Nephron (organoid): ENCODE measurements at regions not wholly inside any gene's neighbourhood (a gene's known extent, or its start where the extent isn't known, plus 50 kb on each side); places are given as distances from the start of the nearest gene placed in this dataset.
"Not testable (repeated sequence)": the region's sequence is repeated elsewhere in the genome, so short reads cannot be mapped to it uniquely, and the experiment has no call there.

Source experiments
- H3K27ac Mint-ChIP-seq, 3 experiments: 2 replicates each; pipeline ENCODE4 v1.8.0; 2020; ENCODE audit warnings: mixed read lengths in 3 of 3, mild to moderate bottlenecking in 2 of 3, moderate library complexity in 1 of 3
- H3K27me3 Mint-ChIP-seq: 2 replicates; pipeline ENCODE4 v1.8.0; 2021; ENCODE audit warnings: low read depth, mild to moderate bottlenecking, moderate library complexity, mixed read lengths
- H3K36me3 Mint-ChIP-seq: 2 replicates; pipeline ENCODE4 v1.8.0; 2020; ENCODE audit warnings: low read depth, mixed read lengths
- H3K4me1 Mint-ChIP-seq: 2 replicates; pipeline ENCODE4 v1.8.0; 2020; ENCODE audit warnings: mixed read lengths
- H3K4me3 Mint-ChIP-seq, 3 experiments: 2 replicates each; pipeline ENCODE4 v1.8.0; 2020; ENCODE audit warnings: mild to moderate bottlenecking in 3 of 3, mixed read lengths in 3 of 3, moderate library complexity in 2 of 3
- H3K9me3 Mint-ChIP-seq: 2 replicates; pipeline ENCODE4 v1.8.0; 2020; ENCODE audit warnings: mixed read lengths
- TF ChIP-seq, protein P1 (sequence below), 3 experiments: fragments of 200-600 bp; sonication (generic); IDR thresholded peaks; one replicate each; pipeline ENCODE4 v1.5.0; 2021; ENCODE audit warnings: antibody characterized with exemption in 3 of 3; ENCODE audit not compliant: unreplicated experiment in 3 of 3

DNA sequence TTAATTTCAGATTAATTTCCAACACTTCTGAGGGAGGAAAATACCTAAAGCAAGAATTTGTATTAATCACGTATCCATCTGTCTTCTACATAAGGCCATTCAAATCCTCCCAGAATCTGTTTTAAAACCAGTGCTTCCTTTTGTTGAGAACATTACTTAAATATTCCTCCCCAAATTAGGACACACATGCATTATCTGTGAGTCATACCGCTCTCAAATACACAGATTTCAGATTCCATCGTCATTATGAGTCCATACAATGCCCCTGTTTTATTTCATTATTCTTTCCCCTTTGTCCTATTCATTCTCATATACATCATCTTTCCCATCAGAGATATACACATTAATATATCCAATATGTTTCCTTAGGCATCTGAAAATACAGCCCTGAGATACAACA is 57.3 kb upstream of the PRSS12 start:
- Mint-ChIP-seq H3K27me3 (no peaks in the 10 kb centered on the region), H3K9me3 (peaks cover 11% of the 10 kb centered on the region), H3K36me3 (no peaks in the 10 kb centered on the region), H3K4me1 (no peaks in the 10 kb centered on the region), H3K4me3 (no peak overlapping the region), H3K27ac (no peak overlapping the region)
- TF ChIP-seq, protein P1, sequence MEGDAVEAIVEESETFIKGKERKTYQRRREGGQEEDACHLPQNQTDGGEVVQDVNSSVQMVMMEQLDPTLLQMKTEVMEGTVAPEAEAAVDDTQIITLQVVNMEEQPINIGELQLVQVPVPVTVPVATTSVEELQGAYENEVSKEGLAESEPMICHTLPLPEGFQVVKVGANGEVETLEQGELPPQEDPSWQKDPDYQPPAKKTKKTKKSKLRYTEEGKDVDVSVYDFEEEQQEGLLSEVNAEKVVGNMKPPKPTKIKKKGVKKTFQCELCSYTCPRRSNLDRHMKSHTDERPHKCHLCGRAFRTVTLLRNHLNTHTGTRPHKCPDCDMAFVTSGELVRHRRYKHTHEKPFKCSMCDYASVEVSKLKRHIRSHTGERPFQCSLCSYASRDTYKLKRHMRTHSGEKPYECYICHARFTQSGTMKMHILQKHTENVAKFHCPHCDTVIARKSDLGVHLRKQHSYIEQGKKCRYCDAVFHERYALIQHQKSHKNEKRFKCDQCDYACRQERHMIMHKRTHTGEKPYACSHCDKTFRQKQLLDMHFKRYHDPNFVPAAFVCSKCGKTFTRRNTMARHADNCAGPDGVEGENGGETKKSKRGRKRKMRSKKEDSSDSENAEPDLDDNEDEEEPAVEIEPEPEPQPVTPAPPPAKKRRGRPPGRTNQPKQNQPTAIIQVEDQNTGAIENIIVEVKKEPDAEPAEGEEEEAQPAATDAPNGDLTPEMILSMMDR (IDR thresholded peaks at IDR 0.05; ENCODE audit: unreplicated experiment in 3 of 3): no peak

DNA sequence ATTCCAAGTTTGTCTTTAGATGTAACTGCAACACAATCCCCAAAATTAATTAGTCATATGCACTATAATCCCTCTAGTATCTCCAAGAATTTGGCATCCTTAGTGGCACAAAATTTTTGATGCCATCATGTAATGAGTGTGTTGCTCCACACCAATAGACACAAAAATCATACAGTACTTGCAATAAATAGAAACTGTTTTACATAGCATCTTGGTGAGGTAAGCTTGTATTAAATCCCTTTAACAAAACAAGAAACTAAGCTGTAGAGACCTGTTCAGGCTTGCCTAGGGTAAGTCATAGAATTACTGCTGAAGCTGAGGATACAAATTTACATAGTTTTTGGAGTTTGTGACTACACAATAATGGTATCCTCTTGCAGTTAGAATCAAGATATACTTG is 64.5 kb upstream of the PRSS12 start:
- TF ChIP-seq, protein P1 (IDR thresholded peaks at IDR 0.05; ENCODE audit: unreplicated experiment in 3 of 3): no peak
- H3K4me1 Mint-ChIP-seq: no peaks in the 10 kb centered on the region
- H3K9me3 Mint-ChIP-seq: no peaks in the 10 kb centered on the region
- no peak overlapping the region for H3K27ac Mint-ChIP-seq
- no peaks in the 10 kb centered on the region for H3K36me3 Mint-ChIP-seq
- no peaks in the 10 kb centered on the region for H3K27me3 Mint-ChIP-seq
- H3K4me3 Mint-ChIP-seq: no peak overlapping the region

DNA sequence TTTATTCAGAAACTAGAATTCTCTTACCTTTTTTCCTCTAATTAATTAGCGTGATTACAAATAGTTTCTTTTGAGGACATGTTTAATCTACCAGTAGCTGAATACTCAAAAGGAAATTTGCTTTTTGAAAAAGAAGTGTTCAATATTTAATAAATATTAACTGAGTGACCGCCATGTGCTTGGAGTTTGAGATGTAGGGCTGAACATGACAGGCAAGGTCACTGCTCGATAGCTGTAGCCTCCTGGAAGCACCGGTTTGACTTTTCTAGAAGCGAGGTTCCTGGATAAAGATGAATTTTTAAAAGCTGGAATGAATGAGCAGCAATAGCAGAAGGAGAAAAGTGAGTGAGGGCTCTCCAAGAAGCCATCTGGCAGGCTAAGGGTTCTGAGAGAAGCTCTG is 65.0 kb upstream of the PRSS12 start:
- H3K27ac Mint-ChIP-seq, H3K4me3 Mint-ChIP-seq, H3K4me1 Mint-ChIP-seq, H3K27me3 Mint-ChIP-seq, H3K9me3 Mint-ChIP-seq, H3K36me3 Mint-ChIP-seq: not testable (repeated sequence)

DNA sequence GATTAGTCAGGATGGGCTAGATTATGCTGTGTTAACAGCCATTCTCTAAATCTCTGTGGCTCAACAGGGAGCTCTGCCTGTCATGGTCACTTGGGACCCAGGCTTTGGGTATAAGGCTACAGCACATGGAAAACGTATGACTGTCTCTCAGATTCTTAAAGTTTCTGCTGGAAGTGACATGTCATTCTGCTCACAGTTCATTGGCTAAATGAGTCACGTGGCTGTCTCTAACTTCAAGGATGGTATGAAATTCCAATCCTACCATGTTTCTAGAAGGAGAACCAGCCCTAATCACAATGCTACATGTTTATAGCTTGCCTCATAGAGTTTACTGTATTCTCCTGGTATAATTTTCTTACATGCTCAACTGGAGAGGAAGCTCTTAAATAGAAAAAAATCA is 65.6 kb upstream of the PRSS12 start:
- H3K36me3 Mint-ChIP-seq, H3K4me1 Mint-ChIP-seq, H3K27me3 Mint-ChIP-seq, H3K27ac Mint-ChIP-seq, H3K4me3 Mint-ChIP-seq, H3K9me3 Mint-ChIP-seq: not testable (repeated sequence)

DNA sequence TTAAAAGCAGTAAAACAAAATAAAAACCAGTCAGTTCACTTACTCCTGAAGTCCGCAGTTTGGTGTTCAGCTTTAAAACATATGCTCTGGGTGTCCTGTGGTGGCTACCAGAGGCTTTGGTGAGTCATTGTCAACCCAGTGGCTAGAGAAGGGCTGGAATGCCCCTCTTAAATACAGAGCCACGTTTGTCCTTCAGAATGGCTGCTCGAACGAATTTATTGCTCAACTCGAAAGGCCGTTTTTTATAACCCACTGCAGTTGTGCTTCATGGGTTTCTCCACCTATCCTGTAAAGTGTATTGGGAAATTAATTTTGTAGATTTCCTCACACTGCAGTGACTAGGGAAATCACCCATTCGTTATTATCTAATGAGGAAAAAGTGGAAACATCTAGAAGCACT is 66.8 kb upstream of the PRSS12 start:
- not testable (repeated sequence) for H3K4me1 Mint-ChIP-seq, H3K9me3 Mint-ChIP-seq, H3K27ac Mint-ChIP-seq, H3K36me3 Mint-ChIP-seq, H3K4me3 Mint-ChIP-seq, H3K27me3 Mint-ChIP-seq

DNA sequence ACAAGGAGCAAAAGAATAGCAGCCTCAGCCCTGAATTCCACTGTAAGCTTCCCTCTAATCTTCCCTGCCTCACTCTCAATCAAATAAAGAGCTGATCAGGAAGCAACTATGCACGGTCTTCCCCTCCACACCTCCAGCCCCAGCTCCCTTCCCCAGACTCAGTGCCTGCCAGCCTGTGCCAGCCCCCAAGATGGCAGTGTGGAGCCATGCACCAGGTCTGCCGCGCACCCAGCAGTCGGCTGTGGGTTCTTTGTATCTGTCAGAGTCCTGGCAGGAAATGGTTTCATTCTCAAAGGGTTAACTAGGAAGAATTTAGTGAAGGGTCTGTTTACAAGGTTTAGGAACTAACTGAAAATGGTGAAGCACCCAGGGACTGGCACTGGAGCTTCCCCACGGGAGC is 71.3 kb upstream of the PRSS12 start:
- not testable (repeated sequence) for H3K9me3 Mint-ChIP-seq, H3K36me3 Mint-ChIP-seq, H3K4me3 Mint-ChIP-seq, H3K27me3 Mint-ChIP-seq
- Mint-ChIP-seq H3K27ac (peak overlapping the region in 2 of 3 experiments; percentile 16 to 61), H3K4me1 (peaks cover 12% of the 10 kb centered on the region)
- TF ChIP-seq, protein P1 (IDR thresholded peaks at IDR 0.05; ENCODE audit: unreplicated experiment in 3 of 3): peak; percentile 43 to 49 (median 43)

DNA sequence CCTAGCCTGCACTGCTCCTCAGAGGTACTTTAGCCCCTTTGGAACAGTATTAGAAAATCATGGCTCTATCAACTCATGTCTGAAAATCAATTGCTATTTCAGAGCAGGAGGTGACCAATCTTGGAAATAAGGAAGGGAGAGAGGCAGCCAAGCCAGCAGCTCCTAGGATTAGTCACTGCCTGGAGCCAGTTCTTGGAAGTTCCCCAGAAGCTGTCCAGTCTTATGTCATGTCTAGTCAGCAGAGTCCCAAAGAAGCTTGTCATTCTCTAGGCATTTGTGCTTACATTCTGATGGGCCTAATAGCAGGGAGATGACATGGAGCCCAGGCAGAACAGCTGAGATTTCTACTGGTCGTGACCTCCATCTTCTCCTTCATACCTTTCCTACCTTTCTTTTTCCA is 76.1 kb upstream of the PRSS12 start:
- not testable (repeated sequence) for H3K9me3 Mint-ChIP-seq, H3K27me3 Mint-ChIP-seq, H3K27ac Mint-ChIP-seq, H3K36me3 Mint-ChIP-seq, H3K4me1 Mint-ChIP-seq, H3K4me3 Mint-ChIP-seq

DNA sequence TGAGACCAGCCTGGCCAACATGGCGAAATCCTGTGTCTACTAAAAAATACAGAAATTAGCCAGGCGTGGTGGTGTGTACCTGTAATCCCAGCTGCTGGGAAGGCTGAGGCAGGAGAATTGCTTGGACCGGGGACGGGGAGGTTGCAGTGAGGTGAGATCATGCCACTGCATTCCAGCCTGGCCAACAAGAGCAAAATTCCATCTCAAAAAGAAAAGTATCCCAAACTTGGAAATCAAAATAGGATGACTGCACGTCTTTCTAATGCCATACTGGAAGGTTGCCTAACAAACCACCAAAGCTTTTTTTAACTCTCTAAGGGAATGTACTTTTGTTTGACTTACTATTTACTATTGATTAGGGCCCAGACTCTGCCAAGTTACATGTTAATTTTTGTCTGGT is 79.6 kb upstream of the PRSS12 start:
- not testable (repeated sequence) for H3K27ac Mint-ChIP-seq, H3K27me3 Mint-ChIP-seq, H3K9me3 Mint-ChIP-seq, H3K4me3 Mint-ChIP-seq, H3K36me3 Mint-ChIP-seq
- H3K4me1 Mint-ChIP-seq: peaks cover 10% of the 10 kb centered on the region

DNA sequence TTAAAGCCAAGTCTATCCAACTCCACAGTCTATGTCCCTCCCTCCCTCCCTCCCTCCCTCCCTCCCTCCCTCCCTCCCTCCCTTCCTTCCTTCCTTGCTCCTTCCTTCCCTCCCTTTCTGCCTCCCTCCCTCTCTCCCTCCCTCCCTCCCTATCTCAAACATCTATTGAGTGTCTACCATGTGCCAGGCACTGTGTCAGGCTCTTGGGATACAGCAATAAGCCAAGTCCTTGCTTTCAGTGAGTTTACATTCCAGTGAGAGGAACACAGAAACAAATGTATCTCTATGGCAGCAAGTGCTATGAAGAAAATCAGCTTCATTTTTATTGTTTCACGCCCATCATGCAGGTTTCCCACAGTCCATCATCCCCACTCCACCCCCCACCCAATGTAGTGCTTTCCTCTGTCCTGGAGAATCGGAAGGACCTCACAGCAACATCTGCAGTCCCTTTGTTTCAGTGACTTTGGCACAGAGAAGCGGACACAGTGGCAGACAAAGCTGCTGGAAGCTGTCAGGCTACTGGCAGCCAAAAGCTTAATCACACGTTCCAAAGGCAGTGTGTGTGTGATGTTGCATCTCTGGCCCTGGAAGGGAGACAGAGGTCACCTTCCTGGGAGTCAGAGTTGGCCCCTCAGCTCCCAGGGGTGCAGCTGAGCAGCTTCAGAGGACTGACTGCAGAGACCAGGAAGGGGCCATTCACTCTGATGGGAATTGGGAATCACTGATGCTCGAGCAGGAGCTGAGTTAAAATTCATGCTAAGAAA is 81.0 kb upstream of the PRSS12 start:
- H3K27ac Mint-ChIP-seq, H3K4me3 Mint-ChIP-seq, H3K27me3 Mint-ChIP-seq, H3K9me3 Mint-ChIP-seq, H3K36me3 Mint-ChIP-seq: not testable (repeated sequence)
- peaks cover 10% of the 10 kb centered on the region for H3K4me1 Mint-ChIP-seq

DNA sequence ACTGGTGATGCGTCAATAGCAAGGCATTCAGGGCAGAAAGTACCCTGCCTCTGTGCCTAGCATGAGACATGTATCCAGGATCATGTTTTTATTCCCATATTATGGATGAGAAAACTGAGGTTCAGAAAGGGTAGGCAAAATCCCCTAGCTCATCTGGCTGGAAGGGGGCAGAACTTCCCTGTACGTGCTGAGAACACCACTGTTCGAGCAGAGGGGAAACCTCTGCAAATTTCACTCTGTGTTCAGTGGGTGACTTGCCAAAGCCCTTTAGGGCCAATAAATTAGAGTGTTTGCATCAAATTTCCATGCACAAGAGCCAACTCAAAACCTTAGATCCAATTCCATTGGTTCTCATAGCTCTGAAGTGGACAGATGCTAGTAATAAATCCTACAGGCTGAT is 82.6 kb upstream of the PRSS12 start:
- not testable (repeated sequence) for H3K9me3 Mint-ChIP-seq, H3K27me3 Mint-ChIP-seq
- peaks cover 10% of the 10 kb centered on the region for H3K4me1 Mint-ChIP-seq

DNA sequence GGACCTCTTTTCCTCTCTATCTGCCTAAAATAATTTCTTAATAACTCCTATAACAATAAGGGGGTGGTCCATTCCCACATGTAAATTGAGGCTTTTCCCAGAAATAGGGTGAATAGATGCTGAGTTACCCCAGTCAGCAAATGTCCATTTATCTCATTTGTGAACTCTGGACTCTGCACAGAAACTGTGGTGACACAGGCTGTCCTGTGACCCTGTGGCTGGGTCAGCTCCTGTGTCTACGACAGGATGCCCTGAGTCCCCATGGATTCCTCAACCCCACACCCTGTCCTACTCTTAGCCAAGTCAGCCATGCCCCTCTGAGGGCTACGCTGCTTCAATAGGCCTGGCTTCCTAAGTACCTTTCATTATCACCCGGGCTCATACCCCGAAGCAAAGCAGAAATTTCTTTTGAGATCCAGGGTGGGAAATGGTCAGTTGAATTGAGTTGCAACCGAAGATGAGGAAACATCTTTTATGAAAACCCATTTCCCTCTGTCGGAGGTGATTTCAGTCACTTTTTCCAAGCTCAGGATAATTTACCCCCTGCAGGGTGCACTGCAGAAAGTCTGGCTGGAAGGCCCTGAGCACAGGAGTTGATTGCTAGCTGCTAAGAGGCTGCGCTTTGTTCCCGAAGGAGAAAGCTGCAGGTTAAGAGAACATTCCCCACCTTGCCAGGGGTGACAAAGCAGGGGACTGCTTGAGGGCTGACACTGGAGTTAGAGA is 89.5 kb upstream of the PRSS12 start:
- H3K27me3 Mint-ChIP-seq, H3K4me1 Mint-ChIP-seq, H3K36me3 Mint-ChIP-seq, H3K9me3 Mint-ChIP-seq, H3K4me3 Mint-ChIP-seq, H3K27ac Mint-ChIP-seq: not testable (repeated sequence)

More for the DNA sequence above, 82.6 kb upstream of the PRSS12 start:
- not testable (repeated sequence) for H3K36me3 Mint-ChIP-seq, H3K4me3 Mint-ChIP-seq
- peak overlapping the region in 1 of 3 experiments; percentile 55 for H3K27ac Mint-ChIP-seq

DNA sequence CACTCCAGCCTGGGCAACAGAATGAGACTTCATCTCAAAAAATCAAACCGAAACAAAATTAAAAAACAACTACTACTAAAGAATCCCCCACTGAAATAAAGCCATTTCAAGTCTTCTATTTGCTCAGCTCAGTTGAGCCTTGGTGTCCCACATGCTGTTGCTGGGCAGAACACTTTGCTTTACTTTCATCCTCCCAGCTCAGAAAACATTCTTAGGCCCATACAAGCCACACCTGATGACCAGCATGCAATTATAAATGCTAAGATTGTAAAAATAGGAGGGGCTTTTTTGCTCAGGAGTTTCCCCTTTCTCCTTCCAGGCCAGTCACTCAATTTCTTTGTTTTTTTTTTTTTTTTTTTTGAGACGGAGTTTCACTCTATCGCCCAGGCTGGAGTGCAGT is 94.6 kb upstream of the PRSS12 start:
- H3K27me3 Mint-ChIP-seq, H3K4me3 Mint-ChIP-seq, H3K27ac Mint-ChIP-seq, H3K4me1 Mint-ChIP-seq, H3K36me3 Mint-ChIP-seq, H3K9me3 Mint-ChIP-seq: not testable (repeated sequence)
